ENCODE measurements at regions not wholly inside any gene's neighbourhood (a gene's known extent, or its start where the extent isn't known, plus 50 kb on each side); places are given as distances from the start of the nearest gene placed in this dataset.

- no peaks in the 10 kb centered on the region for H3K79me2 ChIP-seq (ENCODE audit: insufficient read depth, low read length)
- H3K9ac ChIP-seq (ENCODE audit: low read length) = no peak overlapping the region
- H3K27me3 ChIP-seq (ENCODE audit: insufficient read depth, low read length) = peaks cover 23% of the 10 kb centered on the region
- no peaks in the 10 kb centered on the region for H3K4me1 ChIP-seq (ENCODE audit: control insufficient read depth in 1 of 2, insufficient read depth in 2 of 2, low read length in 2 of 2)
- RAD21 ChIA-PET (ENCODE audit: low non-redundant PET in 1 of 2, low total read pairs in 2 of 2, uncharacterized antibody in 2 of 2, unreplicated experiment in 2 of 2) = no interaction called here
- CTCF ChIA-PET = no interaction called here
- TF ChIP-seq CEBPB (IDR thresholded peaks at IDR 0.05; ENCODE audit: low read depth) = no peak
- intact Hi-C loops (cut with micrococcal nuclease) = no loop called here
- H3K4me3 ChIP-seq (replicated peaks in 1 of 2; ENCODE audit: low read depth in 1 of 2, low read length in 2 of 2) = no peak overlapping the region
- BruUV-seq (replicated peaks) = no TSS peak
- no peak overlapping the region for H3K4me2 ChIP-seq (ENCODE audit: low read length)
- ATAC-seq = no peak
- no peak overlapping the region for H3K27ac ChIP-seq (ENCODE audit: low read depth, low read length)
- H2AFZ ChIP-seq (ENCODE audit: low read depth, low read length, poor library complexity, severe bottlenecking) = no peak overlapping the region
- H3K9me2 ChIP-seq (ENCODE audit: insufficient read depth) = no peaks in the 10 kb centered on the region
- H3K9me3 ChIP-seq (ENCODE audit: control insufficient read depth in 1 of 2, insufficient read depth in 1 of 2, low read depth in 1 of 2, low read length in 2 of 2) = no peaks in the 10 kb centered on the region
- DNase-seq (ENCODE audit: low read depth, low spot score) = no peak
- H4K20me1 ChIP-seq (ENCODE audit: insufficient read depth) = no peaks in the 10 kb centered on the region
- POLR2A ChIA-PET = no interaction called here
- no peaks in the 10 kb centered on the region for H3K36me3 ChIP-seq (ENCODE audit: control insufficient read depth in 1 of 2, insufficient read depth in 2 of 2, low read length in 2 of 2)
Measured at GRCh38 chr2:126802774-126803433, 95.8 kb upstream of the TEX51 start.

- Histone ChIP-seq H3K79me2 (ENCODE audit: insufficient read depth, low read length) (no peaks in the 10 kb centered on the region), H3K9ac (ENCODE audit: low read length) (no peak overlapping the region), H3K9me3 (ENCODE audit: control insufficient read depth in 1 of 2, insufficient read depth in 1 of 2, low read depth in 1 of 2, low read length in 2 of 2) (no peaks in the 10 kb centered on the region), H3K4me1 (ENCODE audit: control insufficient read depth in 1 of 2, insufficient read depth in 2 of 2, low read length in 2 of 2) (no peaks in the 10 kb centered on the region), H3K4me2 (ENCODE audit: low read length) (no peak overlapping the region), H3K4me3 (replicated peaks in 1 of 2; ENCODE audit: low read depth in 1 of 2, low read length in 2 of 2) (no peak overlapping the region), H2AFZ (ENCODE audit: low read depth, low read length, poor library complexity, severe bottlenecking) (no peak overlapping the region), H3K27ac (ENCODE audit: low read depth, low read length) (no peak overlapping the region), H3K9me2 (ENCODE audit: insufficient read depth) (no peaks in the 10 kb centered on the region), H3K27me3 (ENCODE audit: insufficient read depth, low read length) (peaks cover 25% of the 10 kb centered on the region), H4K20me1 (ENCODE audit: insufficient read depth) (no peaks in the 10 kb centered on the region), H3K36me3 (ENCODE audit: control insufficient read depth in 1 of 2, insufficient read depth in 2 of 2, low read length in 2 of 2) (no peaks in the 10 kb centered on the region)
- DNase-seq (ENCODE audit: low read depth, low spot score) = no peak
- CTCF ChIA-PET = no interaction called here
- ATAC-seq = no peak
- BruUV-seq (replicated peaks) = no TSS peak
- RAD21 ChIA-PET (ENCODE audit: low non-redundant PET in 1 of 2, low total read pairs in 2 of 2, uncharacterized antibody in 2 of 2, unreplicated experiment in 2 of 2) = no interaction called here
- intact Hi-C loops (cut with micrococcal nuclease) = no loop called here
- POLR2A ChIA-PET = no interaction called here
- no peak for TF ChIP-seq ZBTB33 (IDR thresholded peaks at IDR 0.05; ENCODE audit: extremely low read depth, insufficient replicate concordance, low read length)
- no peak for TF ChIP-seq FOSL1 (IDR thresholded peaks at IDR 0.05; ENCODE audit: low read depth)
- TF ChIP-seq POLR2AphosphoS5 (IDR thresholded peaks at IDR 0.05; ENCODE audit: low read depth, low read length) = no peak
- no peak for TF ChIP-seq RAD21 (IDR thresholded peaks at IDR 0.05; ENCODE audit: low read depth)
- no peak for TF ChIP-seq REST (IDR thresholded peaks at IDR 0.05; ENCODE audit: low read depth)
- no peak for TF ChIP-seq POLR2A (IDR thresholded peaks at IDR 0.05; ENCODE audit: borderline replicate concordance, extremely low read depth, insufficient read depth, insufficient read length)
- TF ChIP-seq CBX3 (IDR thresholded peaks at IDR 0.05; ENCODE audit: low read depth) = no peak
- TF ChIP-seq SRF (IDR thresholded peaks at IDR 0.05; ENCODE audit: low read depth) = no peak
- no peak for TF ChIP-seq ATF3 (IDR thresholded peaks at IDR 0.05)
- no peak for TF ChIP-seq EGR1 (IDR thresholded peaks at IDR 0.05; ENCODE audit: low read depth)
- TF ChIP-seq SIN3A (IDR thresholded peaks at IDR 0.05; ENCODE audit: low read depth) = no peak
- no peak for TF ChIP-seq CTCF (IDR thresholded peaks at IDR 0.05 in 2 of 3, conservative IDR thresholded peaks at IDR 0.05 in 1 of 3; ENCODE audit: borderline replicate concordance in 1 of 3, insufficient read depth in 1 of 3, low read depth in 2 of 3, low read length in 2 of 3)
- no peak for TF ChIP-seq ZFX (IDR thresholded peaks at IDR 0.05)
Measured at GRCh38 chr2:126803434-126803775, 95.3 kb upstream of the TEX51 start.
